ENCODE measurements at regions not wholly inside any gene's neighbourhood (a gene's known extent, or its start where the extent isn't known, plus 50 kb on each side); places are given as distances from the start of the nearest gene placed in this dataset.

GRCh38 chrX:17278961-17279360, 96.0 kb upstream of the NHS start:
- H3K27ac ChIP-seq = no peak overlapping the region
- no peak for TF ChIP-seq CTCF (conservative IDR thresholded peaks at IDR 0.05)

- TF ChIP-seq CTCF (conservative IDR thresholded peaks at IDR 0.05) = no peak
- no peak overlapping the region for H3K27ac ChIP-seq
These were observed 89.0 kb upstream of the NHS start for GRCh38 chrX:17285983-17286382.

- peak overlapping the region; percentile 39 for H3K27ac ChIP-seq
- no peak for TF ChIP-seq CTCF (conservative IDR thresholded peaks at IDR 0.05)
These were observed 83.7 kb upstream of the NHS start for GRCh38 chrX:17291171-17291900.

- no peak for TF ChIP-seq CTCF (conservative IDR thresholded peaks at IDR 0.05)
- H3K27ac ChIP-seq = no peak overlapping the region
These were observed 82.9 kb upstream of the NHS start for GRCh38 chrX:17292111-17292527.

GRCh38 chrX:17294561-17294960, 80.4 kb upstream of the NHS start:
- no peak for TF ChIP-seq CTCF (conservative IDR thresholded peaks at IDR 0.05)

GRCh38 chrX:17295791-17296190, 79.2 kb upstream of the NHS start:
- TF ChIP-seq CTCF (conservative IDR thresholded peaks at IDR 0.05) = no peak
- H3K27ac ChIP-seq = no peak overlapping the region

More at GRCh38 chrX:17294561-17294960, 80.4 kb upstream of the NHS start:
- H3K27ac ChIP-seq = no peak overlapping the region

GRCh38 chrX:17298564-17298963, 76.4 kb upstream of the NHS start:
- H3K27ac ChIP-seq = no peak overlapping the region
- no peak for TF ChIP-seq CTCF (conservative IDR thresholded peaks at IDR 0.05)

All from VCaP (cell line).